A673 (cell line): ENCODE measurements at regions not wholly inside any gene's neighbourhood (a gene's known extent, or its start where the extent isn't known, plus 50 kb on each side); places are given as distances from the start of the nearest gene placed in this dataset.

ENCODE experiments used
- BruUV-seq: library from RNA; stranded (reverse); fragments of 400-500 nt; replicated peaks from 2 replicates; lab custom pipeline; 2021; lab: Mats Ljungman, UMichigan
- CTCF ChIA-PET: fragments of 300-600 bp; sonication (Branson Sonifier 250); formaldehyde crosslinking; loops from one replicate; lab custom pipeline; 2022; ENCODE audit warnings: antibody characterized with exemption; lab: Charles Lee
- POLR2A ChIA-PET: fragments of 300-600 bp; sonication (Branson Sonifier 250); formaldehyde crosslinking; loops from one replicate; lab custom pipeline; 2022; ENCODE audit warnings: antibody characterized with exemption; ENCODE audit not compliant: low non-redundant PET; lab: Charles Lee
- DNase-seq: peaks from one replicate; pipeline ENCODE4 v3.0.0-alpha.2; 2015; ENCODE audit warnings: low spot score
- H3K27ac ChIP-seq: fragments of 200-600 bp; sonication (generic); 2 replicates; pipeline ENCODE4 v1.5.1; 2016; ENCODE audit warnings: mixed run types, low read depth, mild to moderate bottlenecking, mixed read lengths, antibody characterized with exemption, low read length; ENCODE audit not compliant: poor library complexity, severe bottlenecking
- H3K27me3 ChIP-seq: fragments of 200-600 bp; sonication (generic); replicated peaks from 2 replicates; pipeline ENCODE4 v1.6.1; 2017; ENCODE audit warnings: mixed run types, low read depth, mild to moderate bottlenecking, mixed read lengths, antibody characterized with exemption, low read length; ENCODE audit not compliant: insufficient read depth, poor library complexity
- H3K36me3 ChIP-seq: fragments of 200-600 bp; sonication (generic); 2 replicates; pipeline ENCODE4 v1.6.1; 2016; ENCODE audit warnings: mixed run types, mild to moderate bottlenecking, mixed read lengths, antibody characterized with exemption, low read length; ENCODE audit not compliant: insufficient read depth, poor library complexity, severe bottlenecking
- H3K4me1 ChIP-seq: fragments of 200-600 bp; sonication (generic); 2 replicates; pipeline ENCODE4 v1.6.1; 2017; ENCODE audit warnings: mixed run types, mild to moderate bottlenecking, mixed read lengths, antibody characterized with exemption, low read length; ENCODE audit not compliant: insufficient read depth, poor library complexity, severe bottlenecking
- H3K4me3 ChIP-seq: fragments of 200-600 bp; sonication (generic); 2 replicates; pipeline ENCODE4 v1.5.1; 2016; ENCODE audit warnings: low read depth, mixed run types, mild to moderate bottlenecking, mixed read lengths, low read length; ENCODE audit not compliant: poor library complexity, severe bottlenecking
- H3K9me3 ChIP-seq: fragments of 200-600 bp; sonication (generic); 2 replicates; pipeline ENCODE4 v1.6.1; 2016; ENCODE audit warnings: mixed run types, low read depth, mild to moderate bottlenecking, mixed read lengths, antibody characterized with exemption, low read length; ENCODE audit not compliant: poor library complexity, severe bottlenecking
- EZH2 ChIP-seq: fragments of 200-600 bp; sonication (generic); IDR thresholded peaks from 2 replicates; pipeline ENCODE4 v1.6.1; 2017; ENCODE audit warnings: borderline replicate concordance, low read depth, mild to moderate bottlenecking, mixed read lengths, antibody characterized with exemption, low read length; ENCODE audit not compliant: poor library complexity, severe bottlenecking
- intact Hi-C: fragments of 100-400 bp; cut with micrococcal nuclease; formaldehyde crosslinking; loops from one replicate; pipeline ENCODE4 v1.10.0; 2022; ENCODE audit not compliant: unreplicated experiment
- TF ChIP-seq, protein P1 (sequence below): fragments of 300-800, 200-600 bp; sonication (generic); conservative IDR thresholded peaks from 2 replicates; pipeline ENCODE4 v1.5.1; 2017; ENCODE audit warnings: low read depth, mild to moderate bottlenecking, antibody characterized with exemption, low read length, moderate library complexity, mixed read lengths

GRCh38 chr4:125750828-125751466 is 436.2 kb downstream of the FAT4 start:
- intact Hi-C loops = no loop called here
- TF ChIP-seq EZH2 = no peak
- TF ChIP-seq, protein P1, sequence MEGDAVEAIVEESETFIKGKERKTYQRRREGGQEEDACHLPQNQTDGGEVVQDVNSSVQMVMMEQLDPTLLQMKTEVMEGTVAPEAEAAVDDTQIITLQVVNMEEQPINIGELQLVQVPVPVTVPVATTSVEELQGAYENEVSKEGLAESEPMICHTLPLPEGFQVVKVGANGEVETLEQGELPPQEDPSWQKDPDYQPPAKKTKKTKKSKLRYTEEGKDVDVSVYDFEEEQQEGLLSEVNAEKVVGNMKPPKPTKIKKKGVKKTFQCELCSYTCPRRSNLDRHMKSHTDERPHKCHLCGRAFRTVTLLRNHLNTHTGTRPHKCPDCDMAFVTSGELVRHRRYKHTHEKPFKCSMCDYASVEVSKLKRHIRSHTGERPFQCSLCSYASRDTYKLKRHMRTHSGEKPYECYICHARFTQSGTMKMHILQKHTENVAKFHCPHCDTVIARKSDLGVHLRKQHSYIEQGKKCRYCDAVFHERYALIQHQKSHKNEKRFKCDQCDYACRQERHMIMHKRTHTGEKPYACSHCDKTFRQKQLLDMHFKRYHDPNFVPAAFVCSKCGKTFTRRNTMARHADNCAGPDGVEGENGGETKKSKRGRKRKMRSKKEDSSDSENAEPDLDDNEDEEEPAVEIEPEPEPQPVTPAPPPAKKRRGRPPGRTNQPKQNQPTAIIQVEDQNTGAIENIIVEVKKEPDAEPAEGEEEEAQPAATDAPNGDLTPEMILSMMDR = peak; percentile 25; the same call in 1 of the 2 replicates
- Histone ChIP-seq H3K4me3 (no peak overlapping the region), H3K27ac (no peak overlapping the region), H3K27me3 (no peaks in the 10 kb centered on the region), H3K9me3 (no peaks in the 10 kb centered on the region), H3K4me1 (peaks cover 9% of the 10 kb centered on the region), H3K36me3 (no peaks in the 10 kb centered on the region)
- ChIA-PET CTCF (no interaction called here), POLR2A (no interaction called here)
- DNase-seq = peak; percentile 17
- BruUV-seq = no TSS peak

DNA sequence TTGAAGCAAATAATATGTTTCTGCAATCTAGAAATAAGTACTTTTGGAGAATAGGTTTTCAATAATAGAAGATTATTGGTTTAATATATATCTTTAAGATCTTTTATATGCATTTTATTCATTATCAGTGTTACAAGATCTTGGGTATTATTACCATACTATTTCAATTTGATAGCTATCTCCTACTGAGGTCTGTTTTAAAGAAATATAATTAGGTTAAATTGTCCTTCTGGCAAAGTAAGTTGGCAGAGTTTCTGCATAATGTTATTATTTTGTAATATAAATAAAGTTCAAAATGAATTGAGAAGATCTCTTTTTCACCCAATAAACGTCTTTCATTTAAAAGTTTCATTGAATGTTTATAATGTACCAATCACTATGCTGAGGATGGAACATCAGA is 443.7 kb downstream of the FAT4 start:
- CTCF ChIA-PET = no interaction called here
- Histone ChIP-seq H3K9me3 (no peaks in the 10 kb centered on the region), H3K4me3 (no peak overlapping the region), H3K27me3 (no peaks in the 10 kb centered on the region), H3K4me1 (no peaks in the 10 kb centered on the region), H3K36me3 (no peaks in the 10 kb centered on the region), H3K27ac (no peak overlapping the region)
- DNase-seq = no peak
- POLR2A ChIA-PET = no interaction called here
- TF ChIP-seq, protein P1 = no peak
- TF ChIP-seq EZH2 = no peak
- no TSS peak for BruUV-seq
- intact Hi-C loops = no loop called here

GRCh38 chr4:125760201-125760819 is 445.6 kb downstream of the FAT4 start:
- H3K4me3 ChIP-seq = no peak overlapping the region
- H3K27ac ChIP-seq = no peak overlapping the region
- TF ChIP-seq, protein P1 = no peak
- TF ChIP-seq EZH2 = no peak
- ChIA-PET POLR2A (no interaction called here), CTCF (no interaction called here)
- intact Hi-C loops = no loop called here
- no peak for DNase-seq
- peaks cover 3% of the 10 kb centered on the region for H3K4me1 ChIP-seq
- no TSS peak for BruUV-seq
- H3K36me3 ChIP-seq = no peaks in the 10 kb centered on the region
- no peaks in the 10 kb centered on the region for H3K9me3 ChIP-seq
- no peaks in the 10 kb centered on the region for H3K27me3 ChIP-seq
